ENCODE measurements at regions not wholly inside any gene's neighbourhood (a gene's known extent, or its start where the extent isn't known, plus 50 kb on each side); places are given as distances from the start of the nearest gene placed in this dataset.

DNA sequence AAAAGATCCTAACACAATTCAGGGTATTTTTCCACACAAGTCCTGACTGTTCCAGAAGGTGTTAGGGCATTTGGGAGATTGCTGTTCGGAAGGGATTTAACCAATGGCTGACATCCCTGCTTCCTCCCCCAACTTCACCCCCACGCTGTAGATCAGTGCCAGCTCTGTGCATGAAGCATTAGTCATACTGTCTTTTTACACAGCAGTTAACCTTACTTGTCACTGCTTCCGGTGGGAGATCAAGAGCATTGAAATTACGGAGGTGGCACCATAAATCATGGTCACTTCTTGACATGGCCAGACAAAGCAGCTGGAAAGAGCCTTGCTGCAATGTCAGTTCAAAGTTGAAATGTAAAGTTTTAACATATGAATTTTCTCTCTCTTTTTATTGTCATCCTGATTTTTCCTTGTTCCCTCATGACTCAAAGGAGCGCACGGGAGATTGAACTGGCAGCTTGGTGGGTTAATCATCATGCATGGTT, 70.2 kb downstream of the HRH4 start:
- Mint-ChIP-seq H3K27ac (no peak overlapping the region), H3K4me3 (no peak overlapping the region), H3K4me1 (no peaks in the 10 kb centered on the region), H3K9me3 (peaks cover 6% of the 10 kb centered on the region), H3K36me3 (peaks cover 2% of the 10 kb centered on the region), H3K27me3 (peaks cover 23% of the 10 kb centered on the region)
- ATAC-seq (ENCODE audit: low read depth) = no peak
- DNase-seq (ENCODE audit: low spot score in 2 of 2) = no peak

DNA sequence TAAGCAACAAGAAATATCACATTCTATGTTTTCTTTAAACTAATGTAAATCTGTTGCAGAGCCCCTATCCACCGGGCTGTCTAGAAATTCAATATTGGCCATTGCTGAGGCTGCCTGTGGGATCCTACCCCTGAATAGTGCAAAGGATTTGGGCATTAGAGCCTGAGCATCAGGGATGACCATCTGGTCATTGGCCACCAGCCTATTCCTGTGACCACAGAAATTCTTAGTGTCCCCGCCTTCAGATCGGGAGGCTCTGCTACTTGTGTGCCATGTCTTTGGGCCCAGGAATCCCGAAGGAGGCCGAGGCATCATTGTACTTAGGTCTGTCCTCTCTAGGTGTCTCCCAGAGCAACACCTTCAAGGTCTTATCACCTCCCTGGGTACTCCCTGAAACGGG, 73.8 kb downstream of the HRH4 start:
- no peak for ATAC-seq (ENCODE audit: low read depth)
- H3K9me3 Mint-ChIP-seq = peaks cover 6% of the 10 kb centered on the region
- peaks cover 2% of the 10 kb centered on the region for H3K36me3 Mint-ChIP-seq
- H3K27me3 Mint-ChIP-seq = peaks cover 23% of the 10 kb centered on the region
- H3K4me3 Mint-ChIP-seq = no peak overlapping the region
- H3K27ac Mint-ChIP-seq = no peak overlapping the region
- no peaks in the 10 kb centered on the region for H3K4me1 Mint-ChIP-seq
- DNase-seq (ENCODE audit: low spot score in 2 of 2) = no peak

DNA sequence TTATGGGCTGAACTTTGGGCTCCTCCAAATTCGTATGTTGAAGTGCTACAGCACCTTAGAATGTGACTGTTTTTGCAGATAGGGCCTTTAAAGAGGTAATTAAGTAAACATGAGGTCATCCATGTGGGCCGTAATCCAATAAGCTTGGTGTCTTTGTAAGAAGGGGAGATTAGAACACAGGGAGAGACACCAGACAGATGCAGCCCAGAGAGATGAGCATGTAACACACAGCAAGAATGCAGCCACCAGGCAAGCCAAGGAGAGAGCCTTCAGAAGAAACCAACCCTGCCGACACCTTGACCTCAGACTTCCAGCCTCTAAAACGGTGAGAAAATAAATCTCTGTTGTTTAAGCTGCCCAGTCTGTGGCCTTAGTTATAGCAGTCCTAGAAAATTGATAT, 74.3 kb downstream of the HRH4 start:
- Mint-ChIP-seq H3K4me3 (no peak overlapping the region), H3K9me3 (peaks cover 6% of the 10 kb centered on the region), H3K36me3 (peaks cover 2% of the 10 kb centered on the region), H3K4me1 (no peaks in the 10 kb centered on the region), H3K27ac (no peak overlapping the region), H3K27me3 (peaks cover 20% of the 10 kb centered on the region)
- no peak for DNase-seq (ENCODE audit: low spot score in 2 of 2)
- no peak for ATAC-seq (ENCODE audit: low read depth)

DNA sequence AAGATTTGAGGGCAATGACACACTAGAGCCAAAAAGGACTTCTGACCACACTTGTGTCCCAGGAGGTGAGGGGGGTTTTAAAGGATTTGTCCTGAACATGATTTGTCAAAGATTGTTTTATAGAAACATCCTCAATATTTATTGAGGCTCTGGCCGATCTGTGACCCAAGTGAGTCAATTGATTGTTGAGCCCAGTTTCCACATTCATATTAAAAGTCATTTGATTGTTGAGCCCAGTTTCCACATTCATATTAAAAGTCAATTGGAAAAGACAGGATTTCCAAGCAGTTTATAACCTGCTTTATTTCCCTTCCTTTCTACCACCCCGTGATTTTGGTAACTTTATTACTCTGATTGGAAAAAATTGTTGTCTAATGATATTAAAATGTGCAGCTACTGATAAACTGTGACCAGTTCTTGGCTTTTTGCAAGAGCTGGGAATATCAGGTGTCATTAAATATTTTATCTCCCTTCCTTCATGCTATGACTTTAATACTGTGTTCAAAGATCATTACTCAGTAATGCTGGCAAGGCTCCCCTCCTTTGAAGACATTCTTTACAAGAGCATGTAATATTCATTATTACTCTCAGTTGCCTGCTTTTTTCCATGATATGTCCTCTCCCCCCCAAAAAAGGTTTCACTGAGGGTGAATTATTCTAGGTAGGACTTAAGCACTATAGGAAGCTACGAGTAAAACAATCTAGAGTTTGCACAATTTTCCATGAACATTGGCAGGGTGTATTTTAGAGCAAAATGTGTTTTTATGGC, 75.3 kb downstream of the HRH4 start:
- Mint-ChIP-seq H3K4me3 (no peak overlapping the region), H3K9me3 (peaks cover 6% of the 10 kb centered on the region), H3K27me3 (peaks cover 16% of the 10 kb centered on the region), H3K4me1 (no peaks in the 10 kb centered on the region), H3K27ac (no peak overlapping the region), H3K36me3 (peaks cover 2% of the 10 kb centered on the region)
- no peak for DNase-seq (ENCODE audit: low spot score in 2 of 2)
- ATAC-seq (ENCODE audit: low read depth) = no peak

DNA sequence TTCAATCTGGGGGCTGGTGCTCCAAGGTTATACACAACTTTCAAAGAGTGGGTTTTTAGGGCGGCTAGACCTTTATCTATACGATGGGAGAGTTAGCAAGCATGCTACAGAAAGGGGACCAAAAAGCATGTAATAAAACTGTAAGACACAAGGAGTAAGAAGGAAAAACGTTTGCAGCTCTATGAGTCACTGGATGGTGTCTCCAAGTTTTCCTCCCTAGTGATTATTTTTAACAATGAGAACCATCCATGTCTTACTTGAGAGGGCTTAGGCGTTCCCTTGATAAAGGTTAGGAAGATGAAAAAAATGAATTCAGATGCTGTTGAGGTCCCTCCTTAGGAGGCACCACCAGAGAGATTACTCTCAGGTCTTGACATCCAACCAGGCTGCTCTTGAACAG, 75.9 kb downstream of the HRH4 start:
- DNase-seq (ENCODE audit: low spot score in 2 of 2) (no peak), ATAC-seq (ENCODE audit: low read depth) (no peak)
- Mint-ChIP-seq H3K9me3 (peaks cover 6% of the 10 kb centered on the region), H3K27me3 (peaks cover 14% of the 10 kb centered on the region), H3K36me3 (peaks cover 2% of the 10 kb centered on the region), H3K27ac (no peak overlapping the region), H3K4me1 (no peaks in the 10 kb centered on the region), H3K4me3 (no peak overlapping the region)

DNA sequence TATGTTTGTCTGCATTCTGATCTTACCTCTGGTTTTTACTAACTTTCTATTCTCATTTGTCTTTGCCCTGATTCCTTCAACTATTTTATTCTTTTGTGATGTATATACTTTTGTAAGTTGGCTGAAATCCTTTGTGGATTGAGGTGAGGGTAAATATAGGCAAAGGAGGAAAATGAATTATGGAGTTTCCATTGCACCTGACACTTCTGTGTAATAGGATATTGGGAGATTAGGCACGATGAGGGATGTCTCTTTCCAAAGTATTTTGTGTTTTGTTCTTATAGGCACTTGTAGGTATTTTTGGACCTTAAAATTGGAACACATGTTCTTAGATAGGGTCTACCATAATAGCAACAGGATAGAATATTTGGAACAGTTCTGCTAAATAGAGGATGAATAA, 76.4 kb downstream of the HRH4 start:
- Mint-ChIP-seq H3K36me3 (no peaks in the 10 kb centered on the region), H3K27me3 (peaks cover 13% of the 10 kb centered on the region), H3K4me3 (no peak overlapping the region), H3K4me1 (no peaks in the 10 kb centered on the region), H3K27ac (no peak overlapping the region), H3K9me3 (peaks cover 3% of the 10 kb centered on the region)
- no peak for ATAC-seq (ENCODE audit: low read depth)
- DNase-seq (ENCODE audit: low spot score in 2 of 2) = no peak

DNA sequence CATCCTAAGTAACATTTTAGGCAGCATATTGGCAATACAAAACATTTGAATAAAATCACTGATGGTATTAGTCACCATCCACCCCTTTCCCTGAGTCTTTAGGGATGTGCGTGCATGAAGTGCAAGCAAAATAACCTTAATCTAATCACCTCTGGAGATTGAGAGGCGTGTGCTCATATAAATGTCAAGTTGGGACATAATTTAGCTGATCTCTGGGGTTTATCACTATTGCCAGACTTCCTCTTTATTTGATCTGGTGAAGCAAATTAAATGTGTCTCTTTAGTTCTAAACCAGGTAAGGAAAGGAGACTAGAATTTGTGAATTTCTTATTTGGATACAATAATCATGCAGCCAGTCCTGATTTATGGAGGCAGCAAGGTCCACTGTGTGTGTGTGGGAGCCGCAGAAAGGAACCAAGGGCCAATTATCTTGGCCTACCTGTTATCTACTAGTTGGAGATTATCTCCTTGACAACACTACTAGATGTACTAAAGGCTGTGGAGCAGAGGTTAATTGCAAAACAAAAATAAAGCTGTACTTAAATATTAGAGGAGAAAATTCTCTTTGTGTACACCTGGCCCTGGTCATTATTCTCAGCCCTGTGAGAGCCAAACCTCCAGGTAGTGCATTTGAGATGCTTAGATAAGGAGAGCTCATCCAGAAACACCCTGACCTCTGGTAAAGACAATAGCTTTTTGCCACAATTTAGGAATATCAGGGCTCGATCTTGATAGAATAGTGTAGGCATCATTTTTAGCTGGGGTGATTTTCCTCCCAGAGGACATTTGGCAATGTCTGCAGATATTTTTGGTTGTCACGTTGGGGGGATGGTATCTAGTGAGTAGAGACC, 78.2 kb downstream of the HRH4 start:
- Mint-ChIP-seq H3K36me3 (no peaks in the 10 kb centered on the region), H3K27ac (no peak overlapping the region), H3K4me3 (no peak overlapping the region), H3K9me3 (no peaks in the 10 kb centered on the region), H3K4me1 (no peaks in the 10 kb centered on the region), H3K27me3 (peaks cover 5% of the 10 kb centered on the region)
- no peak for DNase-seq (ENCODE audit: low spot score in 2 of 2)
- no peak for ATAC-seq (ENCODE audit: low read depth)

DNA sequence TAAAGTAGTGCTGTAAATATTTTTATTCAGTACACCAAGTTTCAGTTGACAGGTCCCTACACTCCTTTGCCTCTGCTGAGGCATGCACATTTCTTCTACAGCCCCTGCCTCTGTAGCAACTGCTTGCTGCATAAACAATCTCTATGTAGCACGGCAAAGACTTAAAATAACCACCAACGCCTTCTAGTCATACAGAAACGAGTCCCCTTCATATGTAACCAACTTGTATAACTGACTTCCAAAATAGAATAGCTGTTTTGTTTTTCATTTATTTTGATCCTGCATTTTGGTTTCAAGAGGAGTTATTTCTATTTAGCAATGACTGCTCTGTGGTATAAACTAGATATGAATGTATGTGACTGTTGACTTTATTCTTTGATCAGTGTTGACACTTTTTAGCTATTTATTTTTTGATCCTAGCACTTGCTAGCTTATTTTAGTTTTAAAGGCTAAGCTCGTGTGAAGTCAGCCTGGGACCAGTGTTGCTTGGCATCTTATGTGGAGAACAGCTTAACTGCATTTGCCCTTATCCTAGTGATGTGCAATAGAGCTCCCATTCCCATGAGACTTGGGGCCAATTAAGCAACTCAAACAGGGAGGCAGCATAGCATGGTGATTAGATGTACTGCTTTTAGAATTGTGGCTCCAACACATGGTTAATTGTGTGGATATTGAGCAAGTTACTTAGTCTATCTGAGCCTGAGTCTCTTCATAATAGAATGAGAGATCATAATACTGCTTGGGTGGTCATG, 79.6 kb downstream of the HRH4 start:
- DNase-seq (ENCODE audit: low spot score in 2 of 2) (no peak), ATAC-seq (ENCODE audit: low read depth) (no peak)
- no peaks in the 10 kb centered on the region for H3K9me3 Mint-ChIP-seq
- no peaks in the 10 kb centered on the region for H3K36me3 Mint-ChIP-seq
- no peak overlapping the region for H3K27ac Mint-ChIP-seq
- H3K4me1 Mint-ChIP-seq = no peaks in the 10 kb centered on the region
- peaks cover 4% of the 10 kb centered on the region for H3K27me3 Mint-ChIP-seq
- no peak overlapping the region for H3K4me3 Mint-ChIP-seq

DNA sequence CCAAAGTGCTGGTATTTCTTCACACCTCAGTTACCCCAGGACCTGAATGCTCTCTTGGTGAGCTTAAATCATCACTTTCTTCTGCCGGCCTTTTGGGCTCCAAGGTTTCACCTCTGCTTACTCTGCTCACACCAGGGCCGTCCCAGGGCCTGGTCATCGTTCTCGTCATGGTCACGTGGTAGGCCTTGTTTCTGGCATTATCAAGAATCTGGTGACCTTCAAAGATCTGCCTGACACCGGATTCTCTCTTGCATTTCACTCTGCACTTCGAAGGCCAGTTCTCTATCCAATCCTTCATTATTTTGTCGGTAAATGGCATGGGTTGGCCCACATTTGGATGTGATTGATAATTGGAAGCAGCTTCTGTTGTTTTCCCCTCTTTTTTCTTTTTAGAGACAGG, 80.5 kb downstream of the HRH4 start:
- no peak overlapping the region for H3K4me3 Mint-ChIP-seq
- H3K27me3 Mint-ChIP-seq = peaks cover 6% of the 10 kb centered on the region
- ATAC-seq (ENCODE audit: low read depth) = no peak
- no peaks in the 10 kb centered on the region for H3K4me1 Mint-ChIP-seq
- no peaks in the 10 kb centered on the region for H3K9me3 Mint-ChIP-seq
- no peak for DNase-seq (ENCODE audit: low spot score in 2 of 2)
- no peaks in the 10 kb centered on the region for H3K36me3 Mint-ChIP-seq
- H3K27ac Mint-ChIP-seq = no peak overlapping the region

DNA sequence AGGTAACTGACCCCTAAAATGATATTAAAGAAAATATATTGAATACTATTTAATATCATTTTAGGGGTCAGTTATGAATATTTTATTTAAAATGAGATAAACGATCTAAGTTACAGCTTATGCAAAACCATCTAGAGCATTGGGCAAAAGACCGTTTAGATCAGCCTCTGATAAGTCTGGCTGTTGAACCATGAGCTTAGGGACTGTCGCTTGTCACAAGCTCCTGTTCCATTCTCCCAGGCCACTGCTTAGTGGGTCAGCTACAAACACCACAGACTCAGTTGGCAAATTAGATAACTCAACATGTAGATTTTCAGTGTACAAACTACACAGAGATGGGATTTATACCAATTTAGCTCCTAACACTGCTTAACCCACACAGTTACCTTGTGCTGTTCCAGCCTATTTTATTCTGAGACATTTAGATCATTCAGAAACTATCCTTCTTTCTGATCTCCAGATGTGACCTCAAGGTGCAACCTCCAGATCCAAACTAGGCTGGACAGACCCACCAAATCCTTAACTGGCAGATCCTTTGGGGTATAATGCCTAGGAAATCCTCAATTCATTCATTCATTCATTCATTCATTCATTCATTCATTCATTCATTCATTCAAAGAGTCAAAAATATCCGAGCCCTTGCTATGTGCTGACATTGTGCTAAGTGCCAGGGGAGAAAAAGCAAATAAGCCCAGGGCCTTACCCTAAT, 82.8 kb downstream of the HRH4 start:
- Mint-ChIP-seq H3K27me3 (peaks cover 8% of the 10 kb centered on the region), H3K27ac (no peak overlapping the region), H3K4me1 (no peaks in the 10 kb centered on the region), H3K4me3 (no peak overlapping the region), H3K36me3 (no peaks in the 10 kb centered on the region), H3K9me3 (no peaks in the 10 kb centered on the region)
- no peak for DNase-seq (ENCODE audit: low spot score in 2 of 2)
- no peak for ATAC-seq (ENCODE audit: low read depth)

DNA sequence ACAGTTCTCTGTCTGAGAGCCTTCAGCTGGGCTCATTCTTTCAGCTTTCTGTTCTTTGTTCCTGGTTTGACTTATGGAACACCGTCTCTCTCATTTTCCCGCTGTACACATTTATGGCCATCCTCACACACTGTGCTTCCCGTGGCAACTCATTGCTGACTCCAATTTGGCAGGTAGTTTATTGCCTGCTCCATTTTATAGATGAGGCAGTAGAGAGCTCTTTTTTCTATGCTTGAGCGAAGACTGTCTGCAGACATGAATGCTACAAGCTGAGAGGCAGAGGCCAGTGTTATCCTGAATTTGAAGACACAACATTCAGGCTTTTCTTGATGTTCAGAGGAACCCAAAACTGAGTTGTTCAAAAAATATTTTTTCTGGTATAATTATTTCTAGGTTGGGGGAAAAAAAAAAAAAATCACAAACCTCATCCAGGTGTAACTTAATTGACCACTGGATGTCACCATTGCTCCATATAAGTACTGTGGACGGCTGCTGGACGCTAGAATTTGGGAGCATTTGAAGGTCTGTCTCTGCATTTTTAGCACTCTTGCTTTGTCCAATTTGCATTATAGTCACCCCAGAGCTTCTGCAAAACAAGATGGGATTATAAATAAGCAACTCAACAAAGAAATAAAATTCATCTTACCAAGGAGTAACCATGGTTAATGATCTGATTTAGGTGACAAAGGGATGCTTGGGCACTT, 83.5 kb downstream of the HRH4 start:
- Mint-ChIP-seq H3K4me1 (no peaks in the 10 kb centered on the region), H3K36me3 (no peaks in the 10 kb centered on the region), H3K27ac (no peak overlapping the region), H3K4me3 (no peak overlapping the region), H3K9me3 (no peaks in the 10 kb centered on the region), H3K27me3 (peaks cover 8% of the 10 kb centered on the region)
- DNase-seq (ENCODE audit: low spot score in 2 of 2) = no peak
- no peak for ATAC-seq (ENCODE audit: low read depth)

DNA sequence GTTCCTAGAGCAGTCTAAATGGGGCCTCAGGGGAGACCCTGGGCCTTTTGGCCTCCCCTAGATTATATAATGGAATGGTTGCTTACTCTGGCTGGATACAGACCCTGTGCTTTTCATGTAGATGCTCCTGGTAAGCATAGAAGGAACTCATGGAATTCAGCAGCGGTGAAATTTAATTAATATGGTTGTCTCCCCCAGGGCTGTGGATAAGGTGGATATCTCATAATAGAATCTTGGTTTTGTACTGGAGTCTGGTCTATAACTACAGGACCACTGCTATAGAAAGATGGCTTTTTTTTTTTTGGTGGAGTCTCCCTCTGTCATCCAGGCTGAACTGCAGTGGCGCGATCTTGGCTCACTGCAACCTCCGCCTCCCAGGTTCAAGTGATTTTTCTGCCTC, 84.5 kb downstream of the HRH4 start:
- no peak for ATAC-seq (ENCODE audit: low read depth)
- H3K36me3 Mint-ChIP-seq = no peaks in the 10 kb centered on the region
- no peaks in the 10 kb centered on the region for H3K4me1 Mint-ChIP-seq

DNA sequence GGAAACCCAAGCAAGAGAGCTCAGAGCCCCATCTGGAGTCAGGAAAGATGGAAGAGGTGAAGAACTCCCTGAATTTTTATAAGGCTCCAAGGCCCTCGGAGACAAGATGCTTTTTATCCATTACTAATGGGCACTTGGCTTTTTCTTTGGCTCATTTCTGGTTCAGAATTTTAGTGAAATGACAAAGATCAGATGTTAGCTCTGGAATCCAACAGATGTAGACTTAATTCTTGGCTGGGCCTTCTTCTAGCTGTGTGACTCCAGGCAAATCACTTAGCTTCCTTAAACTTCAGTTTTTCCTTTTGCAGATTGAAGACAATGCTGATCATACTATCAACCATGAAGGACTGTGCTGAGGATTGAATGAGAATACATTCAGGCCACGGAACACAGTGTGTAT, 85.2 kb downstream of the HRH4 start:
- no peak for ATAC-seq (ENCODE audit: low read depth)
- H3K9me3 Mint-ChIP-seq = no peaks in the 10 kb centered on the region
- no peaks in the 10 kb centered on the region for H3K4me1 Mint-ChIP-seq
- H3K27me3 Mint-ChIP-seq = peaks cover 8% of the 10 kb centered on the region
- H3K27ac Mint-ChIP-seq = no peak overlapping the region
- DNase-seq (ENCODE audit: low spot score in 2 of 2) = no peak
- H3K4me3 Mint-ChIP-seq = no peak overlapping the region
- H3K36me3 Mint-ChIP-seq = no peaks in the 10 kb centered on the region

More for the DNA sequence above, 84.5 kb downstream of the HRH4 start:
- no peak for DNase-seq (ENCODE audit: low spot score in 2 of 2)
- Mint-ChIP-seq H3K27me3 (peaks cover 8% of the 10 kb centered on the region), H3K27ac (no peak overlapping the region), H3K4me3 (no peak overlapping the region), H3K9me3 (no peaks in the 10 kb centered on the region)
